ENCODE measurements at regions not wholly inside any gene's neighbourhood (a gene's known extent, or its start where the extent isn't known, plus 50 kb on each side); places are given as distances from the start of the nearest gene placed in this dataset.

DNA sequence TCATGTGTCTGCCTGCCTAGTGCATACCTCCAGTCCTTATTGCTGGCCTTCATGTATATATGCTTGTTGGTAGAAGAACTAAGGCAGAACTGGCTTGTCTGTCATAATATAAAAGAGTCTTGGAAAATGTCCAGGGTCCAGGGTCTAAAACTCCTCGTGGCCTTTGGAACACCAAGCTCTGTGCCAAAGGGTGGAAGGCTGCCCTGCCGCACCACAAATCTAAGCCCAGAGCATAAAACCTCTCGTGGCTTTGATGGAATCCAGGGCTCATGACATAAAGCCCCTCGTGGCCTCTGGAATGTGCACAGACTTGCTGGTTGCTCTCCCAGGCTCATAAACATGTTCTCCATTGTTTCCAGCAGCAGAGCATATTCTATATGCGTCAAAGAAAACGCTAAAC, 107.9 kb downstream of the BBS10 start:
- TF ChIP-seq, protein P1, sequence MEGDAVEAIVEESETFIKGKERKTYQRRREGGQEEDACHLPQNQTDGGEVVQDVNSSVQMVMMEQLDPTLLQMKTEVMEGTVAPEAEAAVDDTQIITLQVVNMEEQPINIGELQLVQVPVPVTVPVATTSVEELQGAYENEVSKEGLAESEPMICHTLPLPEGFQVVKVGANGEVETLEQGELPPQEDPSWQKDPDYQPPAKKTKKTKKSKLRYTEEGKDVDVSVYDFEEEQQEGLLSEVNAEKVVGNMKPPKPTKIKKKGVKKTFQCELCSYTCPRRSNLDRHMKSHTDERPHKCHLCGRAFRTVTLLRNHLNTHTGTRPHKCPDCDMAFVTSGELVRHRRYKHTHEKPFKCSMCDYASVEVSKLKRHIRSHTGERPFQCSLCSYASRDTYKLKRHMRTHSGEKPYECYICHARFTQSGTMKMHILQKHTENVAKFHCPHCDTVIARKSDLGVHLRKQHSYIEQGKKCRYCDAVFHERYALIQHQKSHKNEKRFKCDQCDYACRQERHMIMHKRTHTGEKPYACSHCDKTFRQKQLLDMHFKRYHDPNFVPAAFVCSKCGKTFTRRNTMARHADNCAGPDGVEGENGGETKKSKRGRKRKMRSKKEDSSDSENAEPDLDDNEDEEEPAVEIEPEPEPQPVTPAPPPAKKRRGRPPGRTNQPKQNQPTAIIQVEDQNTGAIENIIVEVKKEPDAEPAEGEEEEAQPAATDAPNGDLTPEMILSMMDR (IDR thresholded peaks at IDR 0.05), result no peak
- no peak for TF ChIP-seq POLR2A (IDR thresholded peaks at IDR 0.05)

Measured in lower leg skin (tissue), 3 donors.